ENCODE measurements at regions not wholly inside any gene's neighbourhood (a gene's known extent, or its start where the extent isn't known, plus 50 kb on each side); places are given as distances from the start of the nearest gene placed in this dataset.

DNA sequence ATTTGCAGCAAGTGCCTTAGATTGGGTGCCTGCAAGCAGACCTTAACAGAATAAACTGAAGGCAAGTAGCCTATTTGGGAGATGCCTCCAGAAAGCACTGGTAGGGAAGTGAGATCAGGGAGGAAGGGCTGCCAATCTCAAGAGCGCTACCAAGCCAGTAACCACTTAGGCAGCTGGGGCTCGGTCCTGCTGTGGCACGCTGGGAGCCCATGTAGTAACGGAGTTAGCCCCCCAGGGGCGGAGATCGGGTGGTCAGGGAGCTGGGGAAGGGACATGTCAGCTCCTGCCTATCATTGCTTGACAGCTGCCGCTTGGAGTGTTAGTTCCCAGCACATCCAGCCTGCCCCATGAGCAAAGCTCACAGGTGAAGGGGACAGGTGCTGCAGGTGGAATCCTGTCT is 127.0 kb downstream of the CEBPB start:
- CTCF ChIA-PET = interaction anchor here (0.5 to 0.6 kb wide), 2 partner anchors 16 to 23 kb away, joined by 3 read pairs; no protein-coding TSS in a partner anchor
- H3K36me3 Mint-ChIP-seq (ENCODE audit: insufficient read depth, unreplicated experiment) = peaks cover 14% of the 10 kb centered on the region
- DNase-seq = no peak
- H3K27me3 Mint-ChIP-seq (ENCODE audit: unreplicated experiment) = peaks cover 13% of the 10 kb centered on the region
- BruUV-seq (replicated peaks) = no TSS peak
- H3K27ac Mint-ChIP-seq (ENCODE audit: unreplicated experiment) = no peak overlapping the region
- TF ChIP-seq, protein P1, sequence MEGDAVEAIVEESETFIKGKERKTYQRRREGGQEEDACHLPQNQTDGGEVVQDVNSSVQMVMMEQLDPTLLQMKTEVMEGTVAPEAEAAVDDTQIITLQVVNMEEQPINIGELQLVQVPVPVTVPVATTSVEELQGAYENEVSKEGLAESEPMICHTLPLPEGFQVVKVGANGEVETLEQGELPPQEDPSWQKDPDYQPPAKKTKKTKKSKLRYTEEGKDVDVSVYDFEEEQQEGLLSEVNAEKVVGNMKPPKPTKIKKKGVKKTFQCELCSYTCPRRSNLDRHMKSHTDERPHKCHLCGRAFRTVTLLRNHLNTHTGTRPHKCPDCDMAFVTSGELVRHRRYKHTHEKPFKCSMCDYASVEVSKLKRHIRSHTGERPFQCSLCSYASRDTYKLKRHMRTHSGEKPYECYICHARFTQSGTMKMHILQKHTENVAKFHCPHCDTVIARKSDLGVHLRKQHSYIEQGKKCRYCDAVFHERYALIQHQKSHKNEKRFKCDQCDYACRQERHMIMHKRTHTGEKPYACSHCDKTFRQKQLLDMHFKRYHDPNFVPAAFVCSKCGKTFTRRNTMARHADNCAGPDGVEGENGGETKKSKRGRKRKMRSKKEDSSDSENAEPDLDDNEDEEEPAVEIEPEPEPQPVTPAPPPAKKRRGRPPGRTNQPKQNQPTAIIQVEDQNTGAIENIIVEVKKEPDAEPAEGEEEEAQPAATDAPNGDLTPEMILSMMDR (IDR thresholded peaks at IDR 0.05; ENCODE audit: unreplicated experiment) = no peak
- intact Hi-C loops (cut with micrococcal nuclease; ENCODE audit: unreplicated experiment) = no loop called here
- peaks cover 33% of the 10 kb centered on the region for H3K4me1 Mint-ChIP-seq (ENCODE audit: low read depth, unreplicated experiment)
- H3K9me3 Mint-ChIP-seq (ENCODE audit: low read depth, unreplicated experiment) = no peaks in the 10 kb centered on the region
- H3K4me3 Mint-ChIP-seq (ENCODE audit: low read depth, unreplicated experiment) = no peak overlapping the region

DNA sequence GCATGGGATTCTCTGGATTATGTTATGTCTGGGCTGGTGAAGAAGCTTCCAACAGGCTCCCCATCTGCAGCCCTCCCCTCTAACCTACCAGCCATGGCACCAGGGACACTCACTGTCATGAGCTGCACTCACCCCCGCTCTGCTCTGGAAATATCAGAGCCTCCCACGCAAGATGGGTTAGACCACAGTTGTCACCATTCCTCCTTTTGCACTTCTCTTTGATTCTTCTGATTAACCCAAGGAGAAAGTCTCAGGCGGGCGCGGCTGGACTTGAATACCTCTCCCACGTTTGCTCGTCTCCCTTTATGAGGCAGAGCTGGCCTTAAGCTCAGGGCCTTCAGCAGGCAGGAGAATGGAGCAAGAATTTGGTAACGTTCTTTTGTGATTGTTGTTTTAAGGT is 128.1 kb downstream of the CEBPB start:
- peaks cover 2% of the 10 kb centered on the region for H3K27me3 Mint-ChIP-seq (ENCODE audit: unreplicated experiment)
- no peaks in the 10 kb centered on the region for H3K9me3 Mint-ChIP-seq (ENCODE audit: low read depth, unreplicated experiment)
- CTCF ChIA-PET = interaction anchor here (0.7 kb wide), 1 partner anchor 107 kb away, joined by 4 read pairs; no protein-coding TSS in a partner anchor
- no peak overlapping the region for H3K4me3 Mint-ChIP-seq (ENCODE audit: low read depth, unreplicated experiment)
- TF ChIP-seq, protein P1 (IDR thresholded peaks at IDR 0.05; ENCODE audit: unreplicated experiment) = no peak
- peaks cover 27% of the 10 kb centered on the region for H3K4me1 Mint-ChIP-seq (ENCODE audit: low read depth, unreplicated experiment)
- no peak for DNase-seq
- intact Hi-C loops (cut with micrococcal nuclease; ENCODE audit: unreplicated experiment) = no loop called here
- no TSS peak for BruUV-seq (replicated peaks)
- H3K27ac Mint-ChIP-seq (ENCODE audit: unreplicated experiment) = no peak overlapping the region
- peaks cover 14% of the 10 kb centered on the region for H3K36me3 Mint-ChIP-seq (ENCODE audit: insufficient read depth, unreplicated experiment)

DNA sequence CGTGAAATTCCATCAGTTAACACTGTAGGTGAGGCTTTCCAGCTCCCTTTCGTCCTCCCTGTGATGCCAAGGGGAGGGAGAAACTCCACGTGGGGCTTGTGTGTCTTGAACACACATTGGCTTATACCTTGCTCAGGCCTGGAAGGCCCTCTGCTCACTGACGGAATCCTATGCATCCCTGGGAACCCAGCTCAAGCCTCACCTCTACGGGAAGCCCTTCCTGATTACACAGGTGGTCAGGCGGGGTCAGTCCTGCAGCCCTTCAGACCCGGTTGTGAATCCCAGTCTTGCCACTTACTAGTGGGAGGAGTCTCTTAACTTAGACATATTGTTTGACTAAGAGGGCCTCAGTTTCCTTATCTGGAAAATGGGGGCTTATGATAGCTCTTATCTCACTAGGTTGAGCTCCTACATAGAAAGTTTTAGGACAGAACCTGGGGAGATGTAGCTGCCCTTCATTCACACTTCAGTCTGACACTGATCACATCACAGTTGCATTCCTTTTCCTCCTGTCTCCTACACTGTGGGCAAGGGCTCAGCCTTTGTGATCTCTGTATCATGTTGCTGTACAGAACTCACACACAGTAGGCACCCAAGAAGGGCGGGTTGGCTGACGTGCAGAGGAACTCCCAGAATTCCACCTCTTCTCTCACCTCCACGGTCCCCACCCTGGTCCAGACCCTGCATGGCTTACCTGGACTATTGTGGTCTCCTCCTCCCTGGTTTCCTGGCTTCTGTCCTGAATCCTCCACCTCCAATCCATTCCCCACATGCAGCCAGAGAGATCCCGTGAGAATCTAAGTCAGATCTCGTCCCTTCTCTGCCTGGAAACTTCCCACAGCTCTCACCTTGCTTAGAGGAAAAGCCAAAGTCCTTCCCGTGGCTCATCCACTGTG is 129.6 kb downstream of the CEBPB start:
- intact Hi-C loops (cut with micrococcal nuclease; ENCODE audit: unreplicated experiment) = no loop called here
- no peaks in the 10 kb centered on the region for H3K27me3 Mint-ChIP-seq (ENCODE audit: unreplicated experiment)
- DNase-seq = no peak
- BruUV-seq (replicated peaks) = no TSS peak
- TF ChIP-seq, protein P1 (IDR thresholded peaks at IDR 0.05; ENCODE audit: unreplicated experiment) = no peak
- H3K27ac Mint-ChIP-seq (ENCODE audit: unreplicated experiment) = peak overlapping the region; percentile 87
- no peaks in the 10 kb centered on the region for H3K9me3 Mint-ChIP-seq (ENCODE audit: low read depth, unreplicated experiment)
- CTCF ChIA-PET = interaction anchor here (0.9 to 2.9 kb wide), 2 partner anchors 11 to 53 kb away, joined by 4 to 10 read pairs; no protein-coding TSS in a partner anchor
- peaks cover 14% of the 10 kb centered on the region for H3K36me3 Mint-ChIP-seq (ENCODE audit: insufficient read depth, unreplicated experiment)
- H3K4me1 Mint-ChIP-seq (ENCODE audit: low read depth, unreplicated experiment) = peaks cover 26% of the 10 kb centered on the region
- H3K4me3 Mint-ChIP-seq (ENCODE audit: low read depth, unreplicated experiment) = peak overlapping the region; percentile 73

DNA sequence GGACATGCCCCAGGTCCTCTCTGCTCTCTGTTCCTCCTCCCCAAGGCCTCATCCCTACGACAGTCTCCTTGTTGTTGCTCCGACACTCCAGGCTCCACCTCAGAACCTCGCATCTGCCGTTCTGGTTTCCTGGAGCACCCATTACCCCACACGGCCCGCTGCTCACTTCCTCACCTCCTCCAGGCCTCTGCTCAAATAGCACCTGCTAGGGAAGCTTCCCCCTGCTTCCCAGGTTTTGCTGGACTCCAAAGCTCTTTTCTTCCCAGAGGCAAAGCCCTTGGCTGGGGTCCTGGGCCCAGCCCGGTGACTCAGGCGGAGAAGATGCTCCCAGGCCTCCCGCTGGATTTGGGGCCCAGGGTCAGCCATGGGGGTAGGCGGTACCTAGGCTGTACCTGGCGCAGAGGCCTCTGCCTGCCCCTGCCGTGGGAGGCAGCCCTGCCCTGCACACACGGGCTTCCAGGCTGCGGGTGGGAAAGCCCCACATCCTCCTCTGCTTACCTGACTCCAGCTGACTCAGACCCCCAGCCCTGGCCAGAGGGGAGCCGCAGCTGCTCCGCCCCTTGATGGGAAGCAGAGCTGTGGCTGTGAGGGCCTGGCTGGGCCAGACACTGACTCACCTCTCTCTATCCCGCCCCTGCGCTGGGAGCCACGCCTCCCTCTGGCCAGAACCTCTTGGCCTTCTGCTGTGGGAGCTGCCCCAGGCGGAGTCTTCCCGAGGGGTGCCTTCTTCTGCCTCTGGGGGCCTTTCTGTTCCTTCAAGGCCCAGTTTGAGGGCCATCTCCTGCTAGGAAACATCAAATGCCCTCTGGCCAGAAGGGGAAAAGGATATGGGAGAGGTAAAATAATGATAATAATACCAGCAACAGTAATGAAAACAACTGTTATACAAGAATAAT is 130.5 kb downstream of the CEBPB start:
- Mint-ChIP-seq H3K4me3 (ENCODE audit: low read depth, unreplicated experiment) (peak overlapping the region; percentile 73), H3K4me1 (ENCODE audit: low read depth, unreplicated experiment) (peaks cover 26% of the 10 kb centered on the region), H3K27ac (ENCODE audit: unreplicated experiment) (peak overlapping the region; percentile 87), H3K9me3 (ENCODE audit: low read depth, unreplicated experiment) (no peaks in the 10 kb centered on the region), H3K36me3 (ENCODE audit: insufficient read depth, unreplicated experiment) (peaks cover 14% of the 10 kb centered on the region), H3K27me3 (ENCODE audit: unreplicated experiment) (no peaks in the 10 kb centered on the region)
- TF ChIP-seq, protein P1 (IDR thresholded peaks at IDR 0.05; ENCODE audit: unreplicated experiment) = no peak
- DNase-seq = peak; percentile 98
- TSS peak; percentile 63 for BruUV-seq (replicated peaks)
- CTCF ChIA-PET = interaction anchor here (0.6 to 2.9 kb wide), 7 partner anchors 11 to 548 kb away, joined by 3 to 10 read pairs (median 4); no protein-coding TSS in a partner anchor
- intact Hi-C loops (cut with micrococcal nuclease; ENCODE audit: unreplicated experiment) = no loop called here
